ENCODE measurements at regions not wholly inside any gene's neighbourhood (a gene's known extent, or its start where the extent isn't known, plus 50 kb on each side); places are given as distances from the start of the nearest gene placed in this dataset.

- TF ChIP-seq CTCF (IDR thresholded peaks at IDR 0.05; ENCODE audit: insufficient read depth, low read length, poor library complexity, severe bottlenecking) (no peak), EZH2phosphoT487 (conservative IDR thresholded peaks at IDR 0.05; ENCODE audit: low read length) (no peak)
Observed at GRCh38 chr18:22536558-22536957, 118.8 kb upstream of the CTAGE1 start.
